ENCODE measurements at regions not wholly inside any gene's neighbourhood (a gene's known extent, or its start where the extent isn't known, plus 50 kb on each side); places are given as distances from the start of the nearest gene placed in this dataset.
"Not testable (repeated sequence)": the region's sequence is repeated elsewhere in the genome, so short reads cannot be mapped to it uniquely, and the experiment has no call there.

DNA sequence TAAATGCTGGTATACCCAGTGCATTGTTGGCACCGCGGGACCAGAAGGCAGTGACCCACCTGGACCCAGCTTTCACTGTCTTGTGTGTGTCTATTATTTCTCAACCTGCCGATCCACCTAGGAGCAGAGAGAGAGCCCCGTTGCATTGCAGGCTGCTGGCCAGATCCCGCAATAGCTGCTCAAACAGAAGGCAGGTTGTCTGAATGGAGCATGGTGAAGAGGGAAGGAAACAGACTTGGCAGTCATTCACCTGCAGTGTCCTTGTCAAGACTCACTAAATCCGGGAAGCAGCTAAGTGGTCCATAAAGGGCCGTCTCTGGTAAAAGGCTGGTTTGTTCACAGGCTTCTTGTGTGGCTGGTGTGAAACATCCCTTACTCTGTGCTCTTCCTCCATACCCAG is 552.6 kb upstream of the CDH5 start:
- TF ChIP-seq POLR2AphosphoS5, EP300, POLR2A (IDR thresholded peaks at IDR 0.05): not testable (repeated sequence)
- TF ChIP-seq, protein P1, sequence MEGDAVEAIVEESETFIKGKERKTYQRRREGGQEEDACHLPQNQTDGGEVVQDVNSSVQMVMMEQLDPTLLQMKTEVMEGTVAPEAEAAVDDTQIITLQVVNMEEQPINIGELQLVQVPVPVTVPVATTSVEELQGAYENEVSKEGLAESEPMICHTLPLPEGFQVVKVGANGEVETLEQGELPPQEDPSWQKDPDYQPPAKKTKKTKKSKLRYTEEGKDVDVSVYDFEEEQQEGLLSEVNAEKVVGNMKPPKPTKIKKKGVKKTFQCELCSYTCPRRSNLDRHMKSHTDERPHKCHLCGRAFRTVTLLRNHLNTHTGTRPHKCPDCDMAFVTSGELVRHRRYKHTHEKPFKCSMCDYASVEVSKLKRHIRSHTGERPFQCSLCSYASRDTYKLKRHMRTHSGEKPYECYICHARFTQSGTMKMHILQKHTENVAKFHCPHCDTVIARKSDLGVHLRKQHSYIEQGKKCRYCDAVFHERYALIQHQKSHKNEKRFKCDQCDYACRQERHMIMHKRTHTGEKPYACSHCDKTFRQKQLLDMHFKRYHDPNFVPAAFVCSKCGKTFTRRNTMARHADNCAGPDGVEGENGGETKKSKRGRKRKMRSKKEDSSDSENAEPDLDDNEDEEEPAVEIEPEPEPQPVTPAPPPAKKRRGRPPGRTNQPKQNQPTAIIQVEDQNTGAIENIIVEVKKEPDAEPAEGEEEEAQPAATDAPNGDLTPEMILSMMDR (IDR thresholded peaks at IDR 0.05), result not testable (repeated sequence)
